OCI-LY3 (cell line): ENCODE measurements at regions not wholly inside any gene's neighbourhood (a gene's known extent, or its start where the extent isn't known, plus 50 kb on each side); places are given as distances from the start of the nearest gene placed in this dataset.

ENCODE experiments used
- H2AFZ ChIP-seq: fragments of 200-600, 300-600 bp; shearing (Covaris generic); 2 replicates; pipeline ENCODE4 v1.6.0; 2014; ENCODE audit warnings: antibody characterized with exemption, low read depth, low read length
- H3K27ac ChIP-seq: fragments of 200-600, 300-600 bp; sonication (generic); 2 replicates; pipeline ENCODE4 v1.5.1; 2014; ENCODE audit warnings: mild to moderate bottlenecking, low read length, moderate library complexity, mixed read lengths
- H3K27me3 ChIP-seq: fragments of 200-600, 300-600 bp; sonication (generic); 2 replicates; pipeline ENCODE4 v1.6.1; 2014; ENCODE audit warnings: low read depth, low read length, mixed read lengths
- H3K36me3 ChIP-seq: fragments of 200-600, 300-600 bp; sonication (generic); replicated peaks from 2 replicates; pipeline ENCODE3; 2014; ENCODE audit warnings: low read depth, low read length, mixed read lengths
- H3K4me1 ChIP-seq: fragments of 300-600, 200-600 bp; sonication (generic); 2 replicates; pipeline ENCODE4 v1.6.1; 2014; ENCODE audit warnings: low read length, mixed read lengths
- H3K4me2 ChIP-seq: fragments of 200-600, 300-600 bp; sonication (generic); 2 replicates; pipeline ENCODE4 v1.6.1; 2014; ENCODE audit warnings: low read length, mixed read lengths
- H3K4me3 ChIP-seq: fragments of 300-600, 200-600 bp; sonication (generic); 2 replicates; pipeline ENCODE4 v1.5.1; 2014; ENCODE audit warnings: antibody characterized with exemption, mild to moderate bottlenecking, low read length, moderate library complexity
- H3K79me2 ChIP-seq: fragments of 300-600, 200-600 bp; shearing (Covaris generic); 2 replicates; pipeline ENCODE4 v1.6.1; 2014; ENCODE audit warnings: mild to moderate bottlenecking, low read length, mixed read lengths
- H3K9ac ChIP-seq: fragments of 300-600, 200-600 bp; shearing (Covaris generic); 2 replicates; pipeline ENCODE4 v1.6.0; 2014; ENCODE audit warnings: mild to moderate bottlenecking, low read length, moderate library complexity
- H3K9me3 ChIP-seq: fragments of 200-600, 300-600 bp; shearing (Covaris generic); 2 replicates; pipeline ENCODE4 v1.6.1; 2014; ENCODE audit warnings: low read length, mixed read lengths; ENCODE audit not compliant: insufficient read depth
- H4K20me1 ChIP-seq: fragments of 200-600, 300-600 bp; sonication (generic); 2 replicates; pipeline ENCODE4 v1.6.1; 2016; ENCODE audit warnings: low read length, mixed read lengths; ENCODE audit not compliant: insufficient read depth
- EZH2phosphoT487 ChIP-seq: fragments of 200-600 bp; shearing (Covaris generic); IDR thresholded peaks from 2 replicates; pipeline ENCODE4 v1.6.1; 2018; ENCODE audit warnings: antibody characterized with exemption, mixed run types, low read depth
- TF ChIP-seq, protein P1 (sequence below): fragments of 200-600, 300-600 bp; sonication (generic); IDR thresholded peaks from 2 replicates; pipeline ENCODE4 v1.5.1; 2014; ENCODE audit warnings: antibody characterized with exemption, low read length, low read depth

DNA sequence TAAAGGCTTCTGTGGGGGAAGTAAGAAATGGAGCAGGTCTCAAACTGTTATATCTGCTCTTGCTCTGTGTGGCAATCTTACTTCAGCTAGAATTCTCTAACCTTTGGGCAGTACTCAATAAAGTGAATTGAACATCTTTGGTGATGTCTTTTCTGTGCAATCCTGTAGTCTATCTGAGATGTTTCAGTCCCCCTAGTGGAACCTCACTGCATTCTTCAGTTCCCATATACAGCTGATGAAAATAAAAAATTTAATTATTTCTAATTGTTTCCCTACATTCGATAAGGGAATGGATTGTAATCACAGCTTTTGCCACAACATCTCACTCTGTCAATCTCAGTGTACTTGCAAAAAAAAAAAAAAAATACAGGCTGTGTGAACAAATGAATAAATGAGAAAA is 522.6 kb downstream of the DNAJB9 start:
- Histone ChIP-seq H3K4me1 (no peaks in the 10 kb centered on the region), H3K27ac (no peak overlapping the region), H3K4me2 (no peak overlapping the region), H3K36me3 (no peaks in the 10 kb centered on the region), H2AFZ (no peak overlapping the region), H3K9me3 (no peaks in the 10 kb centered on the region), H4K20me1 (no peaks in the 10 kb centered on the region), H3K9ac (no peak overlapping the region), H3K79me2 (no peaks in the 10 kb centered on the region), H3K4me3 (no peak overlapping the region), H3K27me3 (no peaks in the 10 kb centered on the region)
- TF ChIP-seq, protein P1, sequence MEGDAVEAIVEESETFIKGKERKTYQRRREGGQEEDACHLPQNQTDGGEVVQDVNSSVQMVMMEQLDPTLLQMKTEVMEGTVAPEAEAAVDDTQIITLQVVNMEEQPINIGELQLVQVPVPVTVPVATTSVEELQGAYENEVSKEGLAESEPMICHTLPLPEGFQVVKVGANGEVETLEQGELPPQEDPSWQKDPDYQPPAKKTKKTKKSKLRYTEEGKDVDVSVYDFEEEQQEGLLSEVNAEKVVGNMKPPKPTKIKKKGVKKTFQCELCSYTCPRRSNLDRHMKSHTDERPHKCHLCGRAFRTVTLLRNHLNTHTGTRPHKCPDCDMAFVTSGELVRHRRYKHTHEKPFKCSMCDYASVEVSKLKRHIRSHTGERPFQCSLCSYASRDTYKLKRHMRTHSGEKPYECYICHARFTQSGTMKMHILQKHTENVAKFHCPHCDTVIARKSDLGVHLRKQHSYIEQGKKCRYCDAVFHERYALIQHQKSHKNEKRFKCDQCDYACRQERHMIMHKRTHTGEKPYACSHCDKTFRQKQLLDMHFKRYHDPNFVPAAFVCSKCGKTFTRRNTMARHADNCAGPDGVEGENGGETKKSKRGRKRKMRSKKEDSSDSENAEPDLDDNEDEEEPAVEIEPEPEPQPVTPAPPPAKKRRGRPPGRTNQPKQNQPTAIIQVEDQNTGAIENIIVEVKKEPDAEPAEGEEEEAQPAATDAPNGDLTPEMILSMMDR, result peak; percentile 40
- TF ChIP-seq EZH2phosphoT487, result no peak

DNA sequence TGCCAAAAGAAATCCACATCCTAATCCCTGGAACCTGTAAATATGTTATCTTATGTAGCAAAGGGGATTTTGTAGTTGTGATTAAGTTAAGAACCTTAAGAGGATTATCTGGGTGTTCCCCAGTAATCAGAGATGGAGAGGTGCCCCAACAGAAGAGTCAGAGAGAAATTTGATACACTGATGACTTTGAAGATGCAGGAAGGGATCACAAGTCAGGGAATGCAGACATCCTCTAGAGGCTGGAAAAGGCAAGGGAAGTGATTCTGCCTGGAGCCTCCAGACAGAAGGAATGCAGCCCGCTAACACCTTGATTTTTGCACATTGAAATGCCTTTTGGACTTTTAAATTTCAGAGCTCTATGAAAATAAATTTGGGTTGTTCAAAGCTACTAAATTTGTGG is 531.7 kb downstream of the DNAJB9 start:
- no peaks in the 10 kb centered on the region for H3K4me1 ChIP-seq
- no peak for TF ChIP-seq EZH2phosphoT487
- TF ChIP-seq, protein P1, result no peak
- H3K27ac ChIP-seq, result no peak overlapping the region

DNA sequence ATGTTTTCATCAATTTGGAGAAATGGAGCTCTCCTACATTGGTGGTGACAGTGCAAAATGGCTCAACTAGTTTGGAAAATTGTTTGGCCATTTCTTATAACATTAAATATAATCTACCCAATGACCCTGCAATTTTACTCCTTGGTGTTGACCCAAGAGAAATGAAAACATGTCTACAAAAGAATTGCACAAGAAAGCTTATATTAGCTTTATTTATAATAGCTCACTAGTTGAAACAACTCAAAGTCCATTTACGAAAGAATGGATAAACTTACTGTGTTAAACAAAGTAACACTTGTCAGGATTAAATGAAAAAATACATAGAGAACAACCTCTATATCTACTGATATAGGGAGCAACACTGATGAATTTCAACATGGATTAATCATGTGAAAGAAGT is 539.9 kb downstream of the DNAJB9 start:
- Histone ChIP-seq H3K9me3 (no peaks in the 10 kb centered on the region), H3K36me3 (no peaks in the 10 kb centered on the region), H3K4me2 (no peak overlapping the region), H3K4me1 (no peaks in the 10 kb centered on the region), H4K20me1 (no peaks in the 10 kb centered on the region), H3K9ac (no peak overlapping the region), H3K27me3 (no peaks in the 10 kb centered on the region), H3K4me3 (no peak overlapping the region), H3K79me2 (no peaks in the 10 kb centered on the region), H2AFZ (no peak overlapping the region), H3K27ac (no peak overlapping the region)
- TF ChIP-seq, protein P1, result no peak
- TF ChIP-seq EZH2phosphoT487, result no peak

More for the DNA sequence above, 531.7 kb downstream of the DNAJB9 start:
- Histone ChIP-seq H3K79me2 (no peaks in the 10 kb centered on the region), H3K9ac (no peak overlapping the region), H4K20me1 (no peaks in the 10 kb centered on the region), H3K27me3 (no peaks in the 10 kb centered on the region), H3K4me3 (no peak overlapping the region), H3K4me2 (no peak overlapping the region), H3K36me3 (no peaks in the 10 kb centered on the region), H3K9me3 (no peaks in the 10 kb centered on the region), H2AFZ (no peak overlapping the region)

DNA sequence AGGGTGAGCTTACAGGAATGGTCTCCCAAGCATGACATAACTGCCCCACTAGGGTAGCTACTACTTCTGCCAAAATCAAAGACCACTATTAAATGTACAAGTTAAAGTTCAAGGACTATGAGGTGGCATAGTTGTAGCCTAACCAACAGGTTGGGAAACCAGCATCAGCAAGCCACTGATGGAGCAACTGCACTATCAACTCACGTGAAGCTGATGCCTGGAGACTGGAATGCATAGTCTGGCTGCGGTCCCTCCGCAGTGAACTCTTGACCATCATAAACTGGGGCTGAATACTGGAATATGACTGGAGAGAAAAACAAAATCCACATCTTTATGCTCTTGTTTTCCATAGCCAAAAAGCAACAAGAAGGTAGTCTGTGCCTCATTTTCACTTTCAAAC is 541.4 kb downstream of the DNAJB9 start:
- H3K79me2 ChIP-seq, result no peaks in the 10 kb centered on the region

More for the DNA sequence above, 541.4 kb downstream of the DNAJB9 start:
- no peaks in the 10 kb centered on the region for H3K4me1 ChIP-seq
- no peaks in the 10 kb centered on the region for H3K9me3 ChIP-seq
- TF ChIP-seq, protein P1, result no peak
- no peak for TF ChIP-seq EZH2phosphoT487
- H3K27ac ChIP-seq, result no peak overlapping the region
- no peaks in the 10 kb centered on the region for H3K27me3 ChIP-seq
- H3K9ac ChIP-seq, result no peak overlapping the region
- H3K4me3 ChIP-seq, result no peak overlapping the region
- H3K4me2 ChIP-seq, result no peak overlapping the region
- no peak overlapping the region for H2AFZ ChIP-seq
- no peaks in the 10 kb centered on the region for H3K36me3 ChIP-seq
- H4K20me1 ChIP-seq, result no peaks in the 10 kb centered on the region
